HG03175 (cell line): ENCODE measurements at regions not wholly inside any gene's neighbourhood (a gene's known extent, or its start where the extent isn't known, plus 50 kb on each side); places are given as distances from the start of the nearest gene placed in this dataset.

Source experiments
- ATAC-seq: cut with Tn5 transposase; IDR thresholded peaks from one replicate; pipeline ENCODE4 v1.9.1; 2021; ENCODE audit warnings: mild to moderate bottlenecking, moderate library complexity; ENCODE audit not compliant: unreplicated experiment

DNA sequence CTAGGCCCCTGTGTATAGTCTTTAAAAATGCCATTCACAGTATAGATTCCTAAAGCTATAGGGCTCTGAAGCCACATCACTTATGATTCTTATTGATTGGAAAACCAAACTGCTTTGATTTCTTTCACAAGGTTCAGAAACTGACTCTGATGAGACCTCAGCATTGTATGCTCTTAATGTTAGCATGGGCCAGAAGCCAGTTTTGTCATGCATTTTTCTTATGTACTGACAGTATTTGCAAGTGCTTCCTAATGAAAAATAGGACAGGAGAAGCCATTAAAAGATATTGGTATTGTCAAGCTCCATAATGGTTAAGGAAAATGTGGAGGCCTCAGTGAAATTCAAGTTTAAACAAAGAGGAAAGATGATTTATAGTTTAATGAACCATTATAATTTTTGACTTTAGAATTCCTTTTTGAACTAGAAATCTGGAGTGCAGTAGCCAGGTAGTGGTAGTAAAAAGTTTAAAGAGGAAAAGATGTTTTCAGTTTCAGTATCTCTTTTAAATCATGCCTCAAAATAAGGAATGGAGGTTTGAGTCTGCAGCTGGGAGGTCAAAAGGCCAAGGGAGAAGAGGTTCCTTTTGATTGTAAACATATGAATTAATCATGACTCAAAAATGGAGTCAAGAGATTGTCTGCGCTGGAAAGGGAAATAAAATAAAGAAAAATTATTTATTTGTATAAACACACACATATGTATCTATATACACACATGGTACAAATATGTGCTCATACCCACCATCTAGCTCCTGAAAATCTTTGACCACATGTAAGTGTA is 388.1 kb upstream of the PRICKLE1 start:
- no peak for ATAC-seq

DNA sequence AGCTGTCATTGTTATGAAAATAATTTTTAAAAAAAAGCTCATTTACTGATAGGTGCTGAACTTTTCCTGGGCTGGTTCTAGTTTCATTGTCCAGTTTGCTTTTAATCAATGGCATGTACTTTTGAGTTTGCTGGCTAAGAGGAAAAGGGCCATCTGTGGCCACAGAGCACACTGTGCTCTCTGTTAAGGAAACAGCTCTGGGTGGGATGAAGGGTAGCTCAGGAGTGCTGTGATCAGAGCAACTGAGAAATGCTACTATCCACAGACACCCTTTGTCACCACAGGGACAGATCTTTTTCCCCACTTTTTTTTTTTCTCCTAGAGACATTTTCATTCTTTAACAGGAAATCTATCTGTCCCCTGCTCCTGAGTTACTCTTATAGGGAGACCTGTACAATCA is 387.1 kb upstream of the PRICKLE1 start:
- ATAC-seq = no peak

DNA sequence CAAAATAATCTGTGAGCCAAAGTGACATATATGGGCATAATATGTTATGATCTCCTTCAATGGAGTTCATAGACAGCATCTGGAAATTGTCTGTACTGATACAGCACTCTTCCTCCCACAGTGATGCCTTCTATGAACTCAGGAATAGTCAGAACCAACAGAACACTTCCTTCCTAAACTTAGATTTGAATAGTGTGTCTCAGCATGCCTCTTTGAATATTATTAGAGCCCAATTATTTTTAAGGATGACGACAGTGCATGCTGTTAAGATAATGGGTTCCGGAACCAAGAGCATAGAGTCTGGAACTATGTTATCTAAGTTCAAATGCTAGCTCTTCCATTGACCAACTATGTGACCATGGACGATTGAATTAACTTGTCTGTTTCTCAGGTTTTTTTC is 386.6 kb upstream of the PRICKLE1 start:
- no peak for ATAC-seq

GRCh38 chr12:42969355-42969754 is 379.8 kb upstream of the PRICKLE1 start:
- ATAC-seq = no peak

DNA sequence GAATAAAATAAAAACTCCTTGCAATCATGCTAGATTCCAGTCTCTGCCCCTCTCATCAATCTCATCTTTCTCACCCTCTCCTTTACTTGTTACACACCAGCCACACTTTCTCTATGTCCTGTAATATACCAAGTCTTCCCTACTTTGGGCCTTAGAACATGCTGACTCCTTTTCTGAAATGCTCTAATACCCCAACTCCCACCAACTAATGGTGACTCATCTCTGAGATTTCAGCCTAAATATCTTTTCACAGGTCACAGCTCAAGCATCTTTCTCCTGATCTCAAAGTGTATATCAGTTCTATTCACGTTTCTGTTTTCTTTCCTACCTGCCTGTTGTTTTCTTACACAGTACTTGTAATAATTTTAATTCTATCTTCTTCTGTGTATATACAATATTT is 378.9 kb upstream of the PRICKLE1 start:
- no peak for ATAC-seq

DNA sequence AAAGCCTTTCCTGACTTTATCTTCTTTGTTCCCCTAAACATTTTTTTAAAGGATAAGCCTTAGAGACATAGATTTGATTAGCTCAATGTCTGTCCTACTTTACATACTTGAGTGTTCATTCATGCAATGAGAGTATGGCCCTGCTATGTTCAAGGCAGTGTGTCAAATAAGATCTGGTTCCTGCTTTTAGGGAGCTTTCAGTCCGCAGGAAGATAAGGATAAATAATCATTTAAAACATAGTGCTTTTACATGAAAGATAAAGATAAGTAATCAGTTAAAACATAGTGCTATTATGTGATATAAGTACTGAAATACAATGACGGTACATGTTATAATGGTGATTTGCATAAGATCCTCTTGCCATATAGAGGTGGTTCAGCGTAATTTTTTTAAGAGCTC is 378.3 kb upstream of the PRICKLE1 start:
- no peak for ATAC-seq

- no peak for ATAC-seq
These were observed 374.4 kb upstream of the PRICKLE1 start for GRCh38 chr12:42963988-42964387.

GRCh38 chr12:42962384-42962783 is 372.8 kb upstream of the PRICKLE1 start:
- ATAC-seq = no peak

DNA sequence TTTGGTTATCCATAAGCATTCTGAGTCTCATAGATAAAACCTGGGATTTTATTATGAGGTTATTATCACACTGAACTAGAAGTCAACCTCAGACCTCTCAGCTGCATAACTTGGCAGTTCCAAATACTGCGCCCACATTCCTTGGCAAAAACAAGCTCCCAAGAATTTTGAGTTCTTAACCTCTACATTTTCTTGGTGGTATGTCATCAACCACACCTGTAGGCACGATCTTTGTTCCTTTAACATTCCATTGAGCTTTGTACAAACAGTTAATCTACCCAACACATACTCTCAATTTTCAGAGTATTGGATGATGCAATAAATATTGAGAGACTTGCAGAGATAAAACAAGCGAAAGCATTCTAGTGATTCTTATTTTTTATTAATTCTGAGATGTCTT is 371.8 kb upstream of the PRICKLE1 start:
- ATAC-seq = no peak

- no peak for ATAC-seq
These were observed 370.6 kb upstream of the PRICKLE1 start for GRCh38 chr12:42960087-42960527.

DNA sequence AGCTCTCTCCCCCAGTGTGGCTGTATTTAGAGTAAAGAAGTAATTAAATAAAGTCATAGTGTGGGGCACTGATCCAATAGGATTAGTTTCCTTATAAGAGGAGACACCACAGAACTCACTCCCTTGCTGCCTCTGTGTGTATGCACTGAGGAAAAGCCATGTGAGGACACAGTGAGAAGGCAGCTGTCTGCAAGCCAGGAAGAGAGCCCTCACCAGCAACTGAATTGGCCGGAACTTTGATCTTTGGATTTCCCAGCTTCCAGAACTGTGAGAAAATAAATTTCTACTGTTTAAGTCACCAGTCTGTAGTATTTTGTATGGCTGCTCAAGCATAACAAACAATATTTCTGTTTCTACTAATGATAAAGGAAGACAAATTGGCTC is 368.7 kb upstream of the PRICKLE1 start:
- ATAC-seq = no peak

- ATAC-seq = no peak
These were observed 368.2 kb upstream of the PRICKLE1 start for GRCh38 chr12:42957561-42958290.

GRCh38 chr12:42957136-42957535 is 367.6 kb upstream of the PRICKLE1 start:
- no peak for ATAC-seq

- ATAC-seq = no peak
These were observed 363.5 kb upstream of the PRICKLE1 start for GRCh38 chr12:42953021-42953420.

DNA sequence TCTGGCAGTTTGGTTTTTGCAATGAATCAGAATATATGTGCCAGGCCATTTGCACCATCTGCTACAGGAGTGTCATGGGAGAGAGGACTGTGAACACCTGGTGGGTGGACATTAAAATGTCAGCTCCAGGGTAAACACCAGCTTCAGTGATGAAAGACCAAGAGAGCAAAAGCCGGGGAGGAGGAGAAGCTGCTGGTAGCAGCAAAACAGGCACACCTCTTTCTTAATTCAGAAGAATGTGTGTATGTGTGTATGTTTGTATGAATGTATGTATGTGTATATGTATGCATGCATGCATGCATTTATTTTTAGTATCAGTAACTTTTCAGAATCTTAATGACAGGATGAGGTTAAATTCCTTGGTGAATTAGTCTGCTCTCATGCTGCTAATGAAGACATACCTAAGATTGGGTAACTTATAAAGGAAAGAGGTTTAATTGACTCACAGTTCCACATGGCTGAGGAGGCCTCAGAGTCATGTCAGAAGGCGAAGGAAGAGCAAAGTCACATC is 357.4 kb upstream of the PRICKLE1 start:
- no peak for ATAC-seq

GRCh38 chr12:42945927-42946326 is 356.4 kb upstream of the PRICKLE1 start:
- ATAC-seq = no peak

GRCh38 chr12:42944516-42944915 is 355.0 kb upstream of the PRICKLE1 start:
- no peak for ATAC-seq

DNA sequence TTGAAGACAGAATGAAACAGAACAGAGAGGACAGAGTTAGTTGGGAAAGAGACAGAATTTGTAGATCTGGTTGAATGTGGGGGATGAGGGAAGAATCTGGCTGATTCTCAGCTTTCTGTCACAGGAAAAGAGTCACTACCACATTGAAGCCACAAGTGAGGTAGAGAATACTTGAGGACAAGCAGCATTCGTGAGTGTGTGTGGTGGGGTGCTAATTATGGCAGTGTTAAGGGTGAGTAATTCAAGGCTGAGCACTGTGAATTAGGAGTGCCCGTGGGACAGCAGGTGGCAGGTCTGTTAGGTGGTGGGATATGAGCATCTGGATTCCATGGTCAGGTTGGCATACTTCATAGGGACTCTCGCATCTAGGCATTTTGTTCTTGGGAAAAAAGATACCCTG is 347.4 kb upstream of the PRICKLE1 start:
- no peak for ATAC-seq

DNA sequence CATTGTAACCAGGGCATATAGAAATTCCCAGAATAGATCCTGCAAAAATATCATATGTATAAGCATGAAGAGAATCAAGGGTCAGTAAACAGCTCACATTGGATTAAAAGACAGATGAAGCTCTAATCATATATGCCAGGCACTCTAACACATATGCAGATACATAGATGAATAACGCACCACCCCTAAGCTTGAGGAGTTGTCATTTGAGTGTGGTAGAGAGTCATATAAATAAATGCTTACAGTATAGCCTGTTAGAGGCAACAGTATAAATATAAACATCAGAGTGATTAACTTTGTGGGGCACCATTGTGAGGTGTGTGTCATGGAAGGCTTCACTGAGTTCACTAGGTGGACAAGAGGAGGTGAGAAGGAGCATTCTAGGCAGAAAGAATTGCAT is 346.7 kb upstream of the PRICKLE1 start:
- ATAC-seq = no peak

- no peak for ATAC-seq
These were observed 346.2 kb upstream of the PRICKLE1 start for GRCh38 chr12:42935756-42936155.

DNA sequence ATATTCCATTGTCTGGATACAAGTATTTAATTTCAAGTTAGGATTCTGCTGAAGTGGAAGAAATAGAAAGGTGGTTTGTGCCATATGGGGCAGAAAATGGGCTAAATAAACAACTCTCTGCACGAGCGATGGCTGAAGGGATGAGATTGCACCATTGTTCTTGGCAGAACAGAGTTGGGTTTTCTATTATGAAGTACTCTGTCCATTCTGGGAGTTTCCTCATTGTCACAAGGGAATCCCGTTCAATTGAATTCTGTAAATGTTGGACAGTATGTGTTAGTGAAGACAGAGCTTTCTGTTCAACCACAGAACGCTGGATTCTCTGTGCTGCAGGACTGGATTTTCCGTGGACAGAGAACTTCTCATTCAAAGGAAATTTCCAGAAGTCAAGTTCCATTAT is 345.5 kb upstream of the PRICKLE1 start:
- no peak for ATAC-seq

DNA sequence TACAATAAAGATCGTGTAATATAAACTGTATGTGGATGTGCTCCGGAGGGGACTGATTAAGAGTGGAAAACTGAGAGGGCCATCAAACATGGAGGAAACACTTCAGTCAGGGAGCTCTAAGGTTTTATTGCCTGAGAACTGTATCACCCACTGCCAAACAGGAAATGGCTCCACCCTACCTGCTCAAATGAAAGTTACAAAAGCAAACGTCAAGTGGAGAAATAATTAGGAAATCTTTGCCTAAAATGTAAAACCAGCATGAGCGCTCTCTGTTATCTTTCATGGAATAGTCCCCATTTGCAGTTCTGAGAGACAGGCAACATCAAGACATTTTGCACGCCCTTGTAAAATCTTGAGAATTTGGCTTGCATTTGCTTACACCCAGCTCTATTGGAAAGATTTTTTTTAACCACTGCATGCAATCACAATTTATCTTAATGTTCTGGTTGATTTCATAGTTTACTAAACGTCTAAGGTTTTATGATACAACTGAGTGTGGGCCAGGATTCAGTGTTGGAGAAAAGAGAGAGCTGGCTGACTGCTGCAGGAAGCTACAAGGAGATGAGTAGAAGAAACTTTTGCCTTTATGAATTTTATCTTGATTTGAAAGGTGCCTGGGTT is 344.0 kb upstream of the PRICKLE1 start:
- no peak for ATAC-seq
